HG03280 (cell line): ENCODE measurements at regions not wholly inside any gene's neighbourhood (a gene's known extent, or its start where the extent isn't known, plus 50 kb on each side); places are given as distances from the start of the nearest gene placed in this dataset.
A peak's percentile ranks its signal among the peaks of the same experiment; 100 is the strongest.
"Not testable (repeated sequence)": the region's sequence is repeated elsewhere in the genome, so short reads cannot be mapped to it uniquely, and the experiment has no call there.

ENCODE experiments used
- ATAC-seq: cut with Tn5 transposase; IDR thresholded peaks from one replicate; pipeline ENCODE4 v1.9.1; 2021; ENCODE audit warnings: mild to moderate bottlenecking, moderate library complexity; ENCODE audit not compliant: unreplicated experiment

DNA sequence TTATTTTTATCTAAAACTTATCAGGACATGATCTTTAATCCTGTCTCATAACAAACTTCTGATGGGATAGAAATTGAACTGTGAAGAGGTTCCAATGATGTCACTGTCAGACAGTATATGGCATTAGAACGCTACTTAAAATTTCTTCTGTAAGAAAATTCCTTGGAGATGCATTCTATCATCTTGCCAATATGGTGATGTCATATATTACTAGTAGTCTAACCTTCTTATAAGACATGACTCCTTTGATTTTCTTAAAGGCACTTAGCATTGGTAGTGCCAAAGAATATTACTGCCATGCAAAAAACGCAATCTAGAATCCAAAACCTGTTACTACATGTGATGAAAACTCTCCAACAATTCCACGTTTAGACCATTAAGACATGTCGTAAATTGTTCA lies 131.1 kb downstream of the SLC25A46 start:
- no peak for ATAC-seq

DNA sequence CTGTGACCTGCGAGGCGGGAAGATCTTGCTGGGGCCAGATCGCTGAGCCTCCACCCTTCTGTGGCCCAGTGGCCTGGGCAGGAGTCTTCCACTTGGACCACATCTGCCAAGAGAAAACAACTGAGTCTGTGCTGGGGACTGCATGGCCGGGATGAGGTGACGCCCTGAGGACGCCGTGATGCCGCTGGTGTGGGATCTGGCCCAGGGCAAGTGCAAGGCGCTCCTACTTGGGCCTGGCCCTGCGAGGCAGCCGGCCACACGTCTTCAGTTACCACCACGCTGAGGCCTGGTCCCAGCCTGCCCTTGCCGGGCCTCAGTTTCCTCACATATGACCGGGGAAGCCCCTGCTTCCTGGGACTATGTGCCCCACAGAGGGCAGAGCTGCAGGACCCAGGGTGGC lies 133.4 kb downstream of the SLC25A46 start:
- ATAC-seq: no peak

DNA sequence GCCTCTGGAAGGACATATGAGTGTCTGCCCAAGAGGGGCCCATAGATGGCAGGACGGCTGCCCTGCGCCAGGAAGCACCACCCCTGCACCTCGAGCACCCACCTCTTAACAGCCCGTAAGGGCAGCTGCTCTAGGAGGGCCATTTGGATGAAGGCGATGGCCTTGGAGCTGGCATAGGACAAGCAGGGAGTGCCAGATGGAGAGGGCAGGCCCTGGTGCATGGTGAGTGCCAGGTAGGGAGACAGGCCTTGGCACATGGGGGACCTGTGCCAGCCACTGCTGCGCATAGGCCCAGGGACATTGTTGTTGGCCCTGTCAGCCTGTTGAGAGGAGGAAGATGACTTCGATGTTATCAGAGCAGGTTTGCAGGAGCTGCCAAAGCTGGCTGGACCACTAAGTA lies 134.2 kb downstream of the SLC25A46 start:
- no peak for ATAC-seq

DNA sequence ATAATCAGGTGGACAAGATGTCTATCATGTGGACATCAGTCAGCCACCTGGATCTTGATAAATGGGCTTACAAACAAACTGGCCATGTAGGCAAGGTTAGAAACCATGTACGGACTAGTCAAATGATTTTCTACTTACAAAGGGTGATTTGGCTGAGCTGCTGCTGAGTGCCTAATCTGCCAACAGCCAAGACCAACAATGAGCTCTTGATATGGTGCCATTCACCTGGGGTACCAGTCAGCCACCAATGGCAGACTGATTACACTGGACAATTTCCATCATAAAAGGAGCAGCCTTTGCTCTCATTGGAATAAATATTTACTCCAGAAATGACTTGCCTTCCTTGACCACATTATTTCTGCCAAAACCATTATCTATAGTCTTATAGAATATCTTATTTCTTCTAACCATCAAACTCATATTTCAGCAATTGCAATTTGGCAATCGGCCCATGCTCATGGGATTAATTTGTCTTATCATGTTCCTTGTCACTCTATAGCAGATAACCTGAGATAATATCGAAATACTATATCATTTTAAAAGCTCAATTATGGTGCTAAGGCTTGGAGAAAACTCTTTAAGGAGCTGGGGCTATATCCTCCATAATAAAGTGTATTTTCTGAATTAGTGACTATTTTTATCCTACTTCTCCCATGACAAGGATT lies 135.1 kb downstream of the SLC25A46 start:
- no peak for ATAC-seq

DNA sequence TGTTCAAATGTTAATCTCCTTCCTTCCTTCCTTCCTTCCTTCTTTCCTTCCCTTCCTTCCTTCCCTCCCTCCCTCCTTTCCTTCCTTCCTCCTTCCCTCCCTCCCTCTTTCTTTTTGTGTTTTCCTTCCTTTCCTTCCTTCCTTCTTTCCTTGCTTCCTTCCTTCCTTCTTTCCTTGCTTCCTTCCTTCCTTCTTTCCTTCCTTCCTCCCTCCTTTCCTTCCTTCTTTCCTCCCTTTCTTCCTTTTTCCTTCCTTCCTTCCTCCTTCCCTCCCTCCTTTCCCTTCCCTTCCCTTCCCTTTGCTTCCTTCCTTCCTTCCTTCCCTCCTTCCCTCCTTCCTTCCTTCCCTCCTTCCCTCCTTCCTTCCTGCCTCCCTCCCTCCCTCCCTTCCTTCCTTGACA lies 136.3 kb downstream of the SLC25A46 start:
- ATAC-seq: not testable (repeated sequence)

DNA sequence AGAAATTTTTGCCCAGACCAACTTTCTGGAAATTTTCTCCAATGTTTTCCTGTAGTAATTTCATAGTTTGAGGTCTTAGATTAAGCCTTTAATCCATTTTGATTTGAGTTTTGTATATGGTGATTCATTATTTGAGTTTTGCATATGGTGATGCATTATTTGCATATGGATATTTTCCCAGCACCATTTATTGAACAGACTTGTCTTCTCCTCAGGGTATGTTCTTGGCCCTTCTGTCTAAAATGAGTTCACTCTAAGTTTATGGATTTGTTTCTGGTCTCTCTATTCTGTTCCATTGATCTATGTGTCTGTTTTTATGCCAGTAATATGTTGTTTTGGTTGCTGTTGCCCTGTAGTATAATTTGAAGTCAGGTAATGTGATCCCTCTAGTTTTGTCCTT lies 139.3 kb downstream of the SLC25A46 start:
- no peak for ATAC-seq

DNA sequence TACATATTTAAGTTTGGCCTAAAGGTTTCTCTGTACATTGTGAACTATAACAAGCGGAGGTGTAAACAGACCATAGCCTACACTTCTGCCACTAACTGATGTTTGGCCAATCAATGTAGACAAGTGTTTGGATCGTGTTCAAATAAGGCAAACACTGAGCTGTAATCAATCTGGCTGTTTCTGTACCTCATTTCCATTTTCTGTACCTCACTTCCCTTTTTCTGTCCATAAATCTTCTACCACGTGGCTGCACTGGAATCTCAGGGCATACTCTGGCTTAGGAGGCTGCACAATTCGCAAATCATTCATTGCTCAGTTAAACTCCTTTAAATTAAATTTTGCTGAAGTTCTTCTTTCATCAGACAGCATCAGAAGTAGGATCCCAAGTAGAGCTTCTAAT lies 140.9 kb downstream of the SLC25A46 start:
- no peak for ATAC-seq

DNA sequence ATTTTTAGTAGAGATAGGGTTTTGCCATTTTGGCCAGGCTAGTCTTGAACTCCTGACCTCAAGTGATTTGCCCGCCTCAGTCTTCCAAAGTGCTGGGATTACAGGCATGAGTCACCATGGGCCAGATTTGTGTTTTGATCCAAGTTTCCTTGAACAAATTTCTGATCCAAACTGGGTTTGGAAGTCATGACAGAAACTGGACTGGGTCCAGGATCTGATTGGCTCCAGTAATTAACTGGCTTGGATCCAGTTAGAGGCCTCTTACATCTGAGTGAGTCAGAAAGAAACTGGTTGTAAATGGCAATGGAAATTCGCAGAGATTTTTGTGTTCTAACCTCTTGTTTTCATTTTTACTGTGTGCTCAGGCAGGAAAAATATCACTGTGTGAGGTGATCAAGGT lies 141.6 kb downstream of the SLC25A46 start:
- no peak for ATAC-seq

DNA sequence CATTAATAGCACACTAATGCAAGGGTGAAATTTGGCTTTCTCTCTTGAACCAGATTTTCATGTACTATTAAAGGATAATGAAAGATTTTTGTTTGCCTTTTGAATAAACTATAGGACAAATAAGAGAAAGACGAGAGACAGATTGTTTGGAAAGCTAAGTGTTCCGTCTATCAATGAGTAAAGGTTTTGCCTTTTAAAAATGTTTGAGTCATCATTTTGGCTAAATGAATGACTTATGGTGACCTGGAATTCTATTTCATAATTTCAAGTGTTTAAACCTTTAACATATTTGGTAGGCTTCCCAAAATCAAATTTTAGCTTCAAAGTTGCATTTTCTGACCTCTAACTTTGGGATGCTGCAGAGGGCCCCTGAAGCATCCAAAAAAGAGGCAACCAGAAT lies 145.2 kb downstream of the SLC25A46 start:
- ATAC-seq: no peak

DNA sequence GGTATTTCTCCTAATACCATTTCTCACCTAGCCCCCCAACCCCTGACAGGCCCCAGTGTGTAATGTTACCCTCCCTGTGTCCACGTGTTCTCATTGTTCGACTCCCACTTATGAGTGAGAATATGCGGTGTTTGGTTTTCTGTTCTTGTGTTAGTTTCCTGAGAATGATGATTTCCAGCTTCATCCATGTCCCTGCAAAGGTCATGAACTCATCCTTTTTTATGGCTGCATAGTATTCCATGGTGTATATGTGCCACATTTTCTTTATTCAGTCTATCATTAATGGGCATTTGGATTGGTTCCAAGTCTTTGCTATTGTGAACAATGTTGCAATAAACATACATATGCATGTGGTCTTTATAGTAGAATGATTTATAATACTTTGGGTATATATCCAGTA lies 148.4 kb downstream of the SLC25A46 start:
- not testable (repeated sequence) for ATAC-seq

DNA sequence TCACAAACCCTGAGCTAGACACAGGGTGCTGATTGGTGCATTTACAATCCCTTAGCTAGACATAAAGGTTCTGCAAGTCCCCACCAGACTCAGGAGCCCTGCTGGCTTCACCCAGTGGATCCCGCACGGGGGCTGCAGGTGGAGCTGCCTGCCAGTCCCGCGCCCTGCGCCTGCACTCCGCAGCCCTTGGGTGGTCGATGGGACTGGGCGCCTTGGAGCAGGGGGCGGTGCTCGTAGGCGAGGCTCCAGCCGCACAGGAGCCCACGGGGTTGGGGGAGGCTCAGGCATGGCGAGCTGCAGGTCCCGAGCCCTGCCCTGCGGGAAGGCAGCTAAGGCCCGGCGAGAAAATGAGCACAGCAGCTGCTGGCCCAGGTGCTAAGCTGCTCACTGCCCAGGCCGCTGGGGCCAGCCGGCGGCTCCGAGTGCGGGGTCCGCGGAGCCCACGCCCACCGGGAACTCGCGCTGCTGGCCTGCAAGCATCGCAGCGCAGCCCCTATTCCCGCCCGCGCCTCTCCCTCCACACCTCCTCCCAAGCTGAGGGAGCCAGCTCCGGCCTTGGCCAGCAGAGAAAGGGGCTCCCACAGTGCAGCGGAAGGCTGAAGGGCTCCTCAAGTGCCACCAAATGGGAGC lies 155.2 kb downstream of the SLC25A46 start:
- ATAC-seq: not testable (repeated sequence)

DNA sequence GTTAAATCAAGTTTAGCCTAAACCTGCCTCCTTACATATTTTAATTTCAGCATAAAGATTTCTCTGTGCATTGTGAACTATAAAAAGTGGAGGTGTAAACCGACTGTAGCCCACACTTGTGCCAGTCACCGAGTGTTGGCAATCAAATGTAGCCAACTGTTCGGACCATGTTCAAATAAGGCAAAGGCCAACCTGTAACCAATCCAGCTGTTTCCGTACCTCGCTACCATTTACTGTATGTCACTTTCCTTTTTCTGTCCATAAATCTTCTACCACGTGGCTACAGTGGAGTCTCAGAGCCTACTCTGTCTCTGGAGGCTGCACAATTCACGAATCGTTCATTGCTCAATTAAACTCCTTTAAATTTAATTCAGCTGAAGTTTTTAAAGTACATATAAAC lies 156.0 kb downstream of the SLC25A46 start:
- ATAC-seq: no peak

DNA sequence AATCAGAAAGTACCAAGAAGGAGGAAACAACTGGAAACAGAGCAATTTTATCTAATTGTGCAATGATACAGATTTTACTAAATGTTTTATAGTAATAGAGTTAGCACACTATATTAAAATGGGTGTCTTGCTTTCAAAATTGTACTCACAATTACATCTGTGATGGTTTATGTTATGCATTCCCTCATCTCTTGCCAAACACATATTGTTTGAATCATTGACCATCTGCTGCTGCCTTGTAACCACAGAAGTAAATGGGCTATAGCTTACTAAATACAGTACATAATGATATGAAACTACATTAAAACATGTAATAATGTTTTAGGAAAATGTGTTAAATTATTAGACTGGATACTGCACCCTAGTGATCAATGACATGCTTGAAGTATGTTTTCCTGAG lies 158.1 kb downstream of the SLC25A46 start:
- no peak for ATAC-seq

DNA sequence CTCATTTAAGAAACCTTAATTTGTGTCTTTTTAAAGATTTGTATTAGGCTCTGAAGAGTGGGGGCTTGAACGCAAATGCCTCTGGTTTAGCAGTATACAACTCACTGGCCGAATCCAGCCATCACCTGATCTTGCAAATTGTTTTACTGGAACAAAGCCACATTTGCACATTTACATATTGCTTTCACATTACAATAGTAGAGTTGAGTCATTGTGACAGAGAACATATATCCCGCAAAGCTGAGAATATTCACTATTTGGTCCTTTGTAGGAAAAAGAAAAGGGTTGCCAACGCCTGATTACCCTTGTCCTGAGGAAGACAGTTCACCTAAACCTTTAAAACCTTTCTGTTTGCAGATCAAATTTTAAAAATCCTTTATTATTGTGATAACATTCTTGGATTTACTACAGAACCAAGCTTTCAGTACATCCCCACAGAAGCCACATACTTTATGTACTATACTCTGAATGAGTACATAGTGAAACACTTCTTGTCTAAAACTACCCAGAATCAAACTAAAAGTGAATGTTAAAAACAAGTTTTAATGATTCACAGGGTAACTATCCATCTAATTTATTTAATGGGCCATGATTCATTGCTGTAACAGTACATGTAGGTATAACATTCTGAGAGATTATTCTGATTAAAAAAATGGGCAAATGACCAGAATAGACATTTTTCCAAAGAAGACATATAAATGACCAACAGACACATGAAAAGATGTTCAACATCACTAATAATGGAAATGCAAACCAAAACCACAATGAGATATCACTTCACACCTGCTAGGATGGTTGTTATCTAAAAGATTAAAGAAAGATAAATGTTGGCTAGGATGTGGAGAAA lies 161.0 kb downstream of the SLC25A46 start:
- ATAC-seq: peak; percentile 90

DNA sequence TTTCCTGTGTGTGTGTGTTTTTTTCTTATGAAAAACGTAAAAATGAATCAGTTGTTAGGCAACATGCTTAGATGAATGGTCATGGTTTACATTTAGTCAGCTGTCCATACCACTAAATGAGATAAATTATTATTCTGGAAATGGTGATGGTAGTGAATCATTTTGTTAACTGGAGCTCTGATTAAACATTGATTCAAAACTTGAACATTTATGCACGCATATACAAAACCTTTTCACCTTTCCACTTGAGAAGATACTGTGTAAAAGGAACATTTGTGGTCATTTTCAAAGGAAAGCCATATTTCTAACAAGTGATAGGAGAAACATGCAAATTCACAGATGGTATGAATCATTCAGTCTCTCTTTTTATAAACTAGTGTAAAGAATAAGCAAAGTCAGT lies 162.0 kb downstream of the SLC25A46 start:
- no peak for ATAC-seq

DNA sequence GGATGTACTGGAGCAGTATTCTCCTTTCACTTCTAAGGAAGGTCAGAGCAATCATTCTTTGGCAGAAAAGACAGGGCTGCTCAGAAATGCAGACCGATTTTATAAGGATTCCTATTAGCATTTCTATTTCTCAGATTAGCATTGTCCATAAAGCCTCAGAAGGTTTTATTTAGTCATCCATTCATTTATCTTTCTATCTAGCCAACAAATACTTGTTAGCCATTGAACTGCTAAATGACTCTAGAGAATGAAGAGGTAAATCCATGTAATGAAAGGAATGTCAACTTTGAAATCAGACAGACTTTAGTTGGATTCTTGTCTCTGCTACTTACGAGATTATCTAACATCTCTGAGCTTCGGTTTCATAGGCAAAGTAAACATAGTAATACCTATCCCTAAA lies 165.2 kb downstream of the SLC25A46 start:
- ATAC-seq: no peak

DNA sequence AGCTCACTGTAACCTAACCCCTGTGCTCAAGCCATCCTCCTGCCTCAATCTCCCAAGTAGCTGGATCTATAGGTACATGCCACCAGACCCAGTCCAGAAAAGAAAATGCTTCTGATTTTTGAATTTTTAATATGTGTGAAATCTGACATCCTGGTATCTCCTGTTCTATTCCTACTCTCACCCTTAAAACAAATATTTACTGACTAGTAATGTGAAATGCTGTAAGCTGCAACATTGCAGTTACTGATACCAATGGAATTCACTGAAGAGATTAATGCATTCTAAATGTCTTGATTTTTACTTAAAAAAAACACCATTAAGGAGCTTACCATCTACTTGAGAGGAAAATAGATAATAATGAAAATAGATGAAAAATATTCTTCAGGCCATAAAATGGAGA lies 162.7 kb upstream of the TSLP start:
- ATAC-seq: no peak

DNA sequence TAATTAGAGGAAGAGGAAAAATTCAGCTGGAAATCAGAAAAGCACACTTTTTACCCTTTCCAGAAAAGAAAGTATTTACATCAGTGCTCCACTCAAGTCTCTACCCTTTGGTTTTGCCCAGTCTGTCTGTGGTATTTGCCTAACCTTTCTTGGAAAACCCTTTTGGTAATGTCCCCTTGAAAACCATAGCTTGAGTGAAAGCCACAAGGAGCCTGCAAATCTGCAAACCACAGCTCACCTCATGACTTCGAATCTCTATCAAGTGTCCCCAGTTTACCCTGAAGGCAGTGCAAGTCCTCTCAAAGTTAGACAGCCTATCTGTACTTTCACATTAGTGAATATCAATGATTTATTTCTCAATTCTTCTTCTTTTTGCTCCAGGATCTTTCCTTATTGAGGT lies 162.1 kb upstream of the TSLP start:
- ATAC-seq: peak; percentile 50

DNA sequence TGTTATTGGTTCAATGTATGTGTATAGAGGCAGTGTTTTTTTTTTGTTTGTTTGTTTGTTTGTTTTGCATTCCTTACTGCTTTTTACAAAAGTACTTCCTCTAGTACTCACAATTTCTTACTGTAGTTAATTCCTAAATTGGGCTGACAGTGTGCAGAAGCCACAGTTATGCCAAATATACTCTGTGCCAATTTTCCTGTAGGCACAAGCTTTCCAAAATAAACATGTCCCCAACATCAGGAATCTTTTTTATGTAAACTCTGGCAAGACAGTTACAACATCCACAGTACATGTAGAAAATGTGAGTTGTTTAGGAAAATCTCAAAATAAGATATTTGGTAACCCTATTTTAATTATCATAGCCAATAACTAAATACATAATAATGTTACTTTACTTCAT lies 161.6 kb upstream of the TSLP start:
- ATAC-seq: no peak

DNA sequence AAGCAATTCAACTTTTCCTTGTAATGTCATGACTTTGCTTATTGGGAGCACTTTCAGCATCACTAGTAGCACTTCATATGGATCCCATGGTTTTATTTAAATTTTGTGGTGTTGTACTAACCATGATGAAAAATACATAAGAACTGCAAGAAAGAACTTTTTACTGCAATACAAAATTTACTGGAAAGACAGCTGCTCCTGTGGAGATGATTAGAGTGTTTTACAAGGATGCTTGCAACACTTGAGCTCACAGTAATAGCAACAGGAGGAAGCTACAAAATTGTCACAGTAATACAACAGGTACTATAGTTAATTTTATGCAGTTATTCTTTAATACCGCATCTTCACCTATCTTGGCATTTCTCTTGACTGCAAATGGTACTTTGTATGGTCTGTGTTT lies 158.3 kb upstream of the TSLP start:
- ATAC-seq: no peak

DNA sequence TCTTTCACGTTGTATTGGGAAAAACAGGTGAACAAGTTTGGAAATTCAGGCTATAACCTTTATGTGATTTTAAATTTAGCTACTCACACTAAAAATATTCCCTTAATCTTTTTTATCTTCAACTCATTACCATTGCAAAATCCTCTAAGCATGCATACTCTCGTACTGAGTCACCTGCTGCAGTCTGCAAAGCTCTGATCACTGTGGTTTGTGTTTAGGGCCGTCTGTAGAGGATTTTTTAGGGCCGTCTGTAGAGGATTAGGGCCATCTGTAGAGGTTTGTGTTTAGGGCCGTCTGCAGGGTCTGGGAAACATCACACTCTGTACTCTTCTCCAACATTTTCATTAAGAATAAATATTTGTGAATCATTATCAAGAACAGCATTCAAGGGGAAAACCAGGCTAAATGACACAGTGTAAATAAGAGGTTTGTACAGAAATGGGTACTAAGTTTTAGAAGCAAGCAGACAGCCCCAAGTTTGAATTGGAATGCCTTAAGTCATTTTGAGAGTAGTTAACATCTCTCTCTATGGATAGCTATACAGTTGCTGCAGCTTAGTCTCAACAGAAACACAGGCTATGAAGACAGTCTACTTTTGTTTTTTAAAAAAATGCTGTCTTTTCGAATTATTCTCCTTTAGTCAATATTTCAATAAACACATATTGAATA lies 155.0 kb upstream of the TSLP start:
- ATAC-seq: peak; percentile 74
